ENCODE measurements at regions not wholly inside any gene's neighbourhood (a gene's known extent, or its start where the extent isn't known, plus 50 kb on each side); places are given as distances from the start of the nearest gene placed in this dataset.

- Histone ChIP-seq H3K4me1 (ENCODE audit: control insufficient read depth, insufficient read depth, low read length) (no peaks in the 10 kb centered on the region), H3K36me3 (ENCODE audit: control insufficient read depth in 2 of 2, insufficient read depth in 1 of 2, low read length in 2 of 2) (no peaks in the 10 kb centered on the region)
Observed at GRCh38 chr11:105202844-105203548, 63.4 kb upstream of the CARD18 start.

GRCh38 chr11:105202422-105202821, 62.9 kb upstream of the CARD18 start:
- CTCF ChIA-PET, result no interaction called here
- POLR2A ChIA-PET, result no interaction called here

More at GRCh38 chr11:105202844-105203548, 63.4 kb upstream of the CARD18 start:
- CTCF ChIA-PET, result no interaction called here
- Histone ChIP-seq H3K4me3 (ENCODE audit: low read depth, low read length) (no peak overlapping the region), H3K9me3 (ENCODE audit: control insufficient read depth, insufficient read depth, low read depth, low read length) (no peaks in the 10 kb centered on the region), H3K27ac (ENCODE audit: extremely low read depth, low read depth, low read length) (no peak overlapping the region)
- POLR2A ChIA-PET, result no interaction called here
- no peak for TF ChIP-seq ZNF48 (tag by site-specific recombination; IDR thresholded peaks at IDR 0.05)
- TF ChIP-seq ZNF621 (tag by site-specific recombination; IDR thresholded peaks at IDR 0.05), result no peak
- TF ChIP-seq, protein P1, sequence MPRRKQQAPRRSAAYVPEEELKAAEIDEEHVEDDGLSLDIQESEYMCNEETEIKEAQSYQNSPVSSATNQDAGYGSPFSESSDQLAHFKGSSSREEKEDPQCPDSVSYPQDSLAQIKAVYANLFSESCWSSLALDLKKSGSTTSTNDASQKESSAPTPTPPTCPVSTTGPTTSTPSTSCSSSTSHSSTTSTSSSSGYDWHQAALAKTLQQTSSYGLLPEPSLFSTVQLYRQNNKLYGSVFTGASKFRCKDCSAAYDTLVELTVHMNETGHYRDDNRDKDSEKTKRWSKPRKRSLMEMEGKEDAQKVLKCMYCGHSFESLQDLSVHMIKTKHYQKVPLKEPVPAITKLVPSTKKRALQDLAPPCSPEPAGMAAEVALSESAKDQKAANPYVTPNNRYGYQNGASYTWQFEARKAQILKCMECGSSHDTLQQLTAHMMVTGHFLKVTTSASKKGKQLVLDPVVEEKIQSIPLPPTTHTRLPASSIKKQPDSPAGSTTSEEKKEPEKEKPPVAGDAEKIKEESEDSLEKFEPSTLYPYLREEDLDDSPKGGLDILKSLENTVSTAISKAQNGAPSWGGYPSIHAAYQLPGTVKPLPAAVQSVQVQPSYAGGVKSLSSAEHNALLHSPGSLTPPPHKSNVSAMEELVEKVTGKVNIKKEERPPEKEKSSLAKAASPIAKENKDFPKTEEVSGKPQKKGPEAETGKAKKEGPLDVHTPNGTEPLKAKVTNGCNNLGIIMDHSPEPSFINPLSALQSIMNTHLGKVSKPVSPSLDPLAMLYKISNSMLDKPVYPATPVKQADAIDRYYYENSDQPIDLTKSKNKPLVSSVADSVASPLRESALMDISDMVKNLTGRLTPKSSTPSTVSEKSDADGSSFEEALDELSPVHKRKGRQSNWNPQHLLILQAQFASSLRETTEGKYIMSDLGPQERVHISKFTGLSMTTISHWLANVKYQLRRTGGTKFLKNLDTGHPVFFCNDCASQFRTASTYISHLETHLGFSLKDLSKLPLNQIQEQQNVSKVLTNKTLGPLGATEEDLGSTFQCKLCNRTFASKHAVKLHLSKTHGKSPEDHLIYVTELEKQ (tag by site-specific recombination; IDR thresholded peaks at IDR 0.05; ENCODE audit: borderline replicate concordance), result no peak
- no peak for TF ChIP-seq ZXDB (tag by site-specific recombination; IDR thresholded peaks at IDR 0.05)
- TF ChIP-seq ZNF660 (tag by site-specific recombination; IDR thresholded peaks at IDR 0.05), result no peak
- no peak for TF ChIP-seq ZNF391 (tag by site-specific recombination; IDR thresholded peaks at IDR 0.05; ENCODE audit: borderline replicate concordance, low read depth)
- no peak for TF ChIP-seq ZBTB8A (tag by site-specific recombination; IDR thresholded peaks at IDR 0.05)
- no peak for TF ChIP-seq ZNF580 (tag by site-specific recombination; IDR thresholded peaks at IDR 0.05)
- TF ChIP-seq ZSCAN23 (tag by site-specific recombination; IDR thresholded peaks at IDR 0.05), result no peak
- TF ChIP-seq, protein P2, sequence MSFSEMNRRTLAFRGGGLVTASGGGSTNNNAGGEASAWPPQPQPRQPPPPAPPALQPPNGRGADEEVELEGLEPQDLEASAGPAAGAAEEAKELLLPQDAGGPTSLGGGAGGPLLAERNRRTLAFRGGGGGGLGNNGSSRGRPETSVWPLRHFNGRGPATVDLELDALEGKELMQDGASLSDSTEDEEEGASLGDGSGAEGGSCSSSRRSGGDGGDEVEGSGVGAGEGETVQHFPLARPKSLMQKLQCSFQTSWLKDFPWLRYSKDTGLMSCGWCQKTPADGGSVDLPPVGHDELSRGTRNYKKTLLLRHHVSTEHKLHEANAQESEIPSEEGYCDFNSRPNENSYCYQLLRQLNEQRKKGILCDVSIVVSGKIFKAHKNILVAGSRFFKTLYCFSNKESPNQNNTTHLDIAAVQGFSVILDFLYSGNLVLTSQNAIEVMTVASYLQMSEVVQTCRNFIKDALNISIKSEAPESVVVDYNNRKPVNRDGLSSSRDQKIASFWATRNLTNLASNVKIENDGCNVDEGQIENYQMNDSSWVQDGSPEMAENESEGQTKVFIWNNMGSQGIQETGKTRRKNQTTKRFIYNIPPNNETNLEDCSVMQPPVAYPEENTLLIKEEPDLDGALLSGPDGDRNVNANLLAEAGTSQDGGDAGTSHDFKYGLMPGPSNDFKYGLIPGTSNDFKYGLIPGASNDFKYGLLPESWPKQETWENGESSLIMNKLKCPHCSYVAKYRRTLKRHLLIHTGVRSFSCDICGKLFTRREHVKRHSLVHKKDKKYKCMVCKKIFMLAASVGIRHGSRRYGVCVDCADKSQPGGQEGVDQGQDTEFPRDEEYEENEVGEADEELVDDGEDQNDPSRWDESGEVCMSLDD (tag by site-specific recombination; IDR thresholded peaks at IDR 0.05), result no peak

More at GRCh38 chr11:105202422-105202821, 62.9 kb upstream of the CARD18 start:
- Histone ChIP-seq H3K27ac (ENCODE audit: extremely low read depth, low read depth, low read length) (no peak overlapping the region), H3K36me3 (ENCODE audit: control insufficient read depth in 2 of 2, insufficient read depth in 1 of 2, low read length in 2 of 2) (no peaks in the 10 kb centered on the region), H3K9me3 (ENCODE audit: control insufficient read depth, insufficient read depth, low read depth, low read length) (no peaks in the 10 kb centered on the region), H3K4me1 (ENCODE audit: control insufficient read depth, insufficient read depth, low read length) (no peaks in the 10 kb centered on the region), H3K4me3 (ENCODE audit: low read depth, low read length) (no peak overlapping the region)
- TF ChIP-seq ZNF24 (tag by site-specific recombination; IDR thresholded peaks at IDR 0.05) (no peak), PRDM2 (tag by site-specific recombination; IDR thresholded peaks at IDR 0.05; ENCODE audit: borderline replicate concordance) (no peak), TCF7L2 (IDR thresholded peaks at IDR 0.05; ENCODE audit: borderline replicate concordance, low read depth, low read length) (no peak)
